HG03457 (cell line): ENCODE measurements at regions not wholly inside any gene's neighbourhood (a gene's known extent, or its start where the extent isn't known, plus 50 kb on each side); places are given as distances from the start of the nearest gene placed in this dataset.

ENCODE experiments used
- ATAC-seq: cut with Tn5 transposase; IDR thresholded peaks from one replicate; pipeline ENCODE4 v1.9.1; 2021; ENCODE audit warnings: moderate number of reproducible peaks; ENCODE audit not compliant: unreplicated experiment

DNA sequence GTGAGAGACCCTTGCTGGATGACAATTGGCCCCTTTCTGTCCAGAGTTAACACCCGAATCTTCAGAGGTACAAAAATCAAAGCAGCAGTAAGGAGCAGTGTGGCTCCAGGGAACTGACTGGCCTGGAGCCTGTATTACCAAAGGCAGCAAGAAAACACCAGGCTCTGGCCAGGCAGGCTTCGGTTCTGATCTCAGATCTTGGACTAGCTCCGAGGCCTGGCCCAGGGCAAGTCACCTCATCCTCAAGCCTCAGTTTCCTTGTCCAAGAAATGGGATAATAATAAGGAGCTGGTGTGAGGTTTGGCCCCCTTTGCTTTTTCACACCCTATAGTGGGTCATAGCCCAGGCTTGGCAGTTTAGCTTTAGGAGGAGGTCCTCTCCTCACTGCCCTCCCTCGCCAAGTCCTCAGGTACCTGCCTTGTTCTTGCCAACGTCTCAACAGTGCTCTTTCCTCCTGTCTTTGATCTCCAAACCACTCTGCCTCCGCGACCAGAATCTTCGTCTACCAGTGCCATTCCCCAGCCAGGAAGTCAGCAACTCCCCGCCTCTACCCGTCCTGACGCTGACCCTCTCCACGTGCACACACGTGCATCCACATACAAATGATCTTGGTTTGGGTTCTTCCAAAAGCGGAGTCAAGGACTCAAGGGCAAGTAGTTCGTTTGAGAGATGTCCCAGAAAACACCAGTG, 82.6 kb upstream of the TLE3 start:
- no peak for ATAC-seq

DNA sequence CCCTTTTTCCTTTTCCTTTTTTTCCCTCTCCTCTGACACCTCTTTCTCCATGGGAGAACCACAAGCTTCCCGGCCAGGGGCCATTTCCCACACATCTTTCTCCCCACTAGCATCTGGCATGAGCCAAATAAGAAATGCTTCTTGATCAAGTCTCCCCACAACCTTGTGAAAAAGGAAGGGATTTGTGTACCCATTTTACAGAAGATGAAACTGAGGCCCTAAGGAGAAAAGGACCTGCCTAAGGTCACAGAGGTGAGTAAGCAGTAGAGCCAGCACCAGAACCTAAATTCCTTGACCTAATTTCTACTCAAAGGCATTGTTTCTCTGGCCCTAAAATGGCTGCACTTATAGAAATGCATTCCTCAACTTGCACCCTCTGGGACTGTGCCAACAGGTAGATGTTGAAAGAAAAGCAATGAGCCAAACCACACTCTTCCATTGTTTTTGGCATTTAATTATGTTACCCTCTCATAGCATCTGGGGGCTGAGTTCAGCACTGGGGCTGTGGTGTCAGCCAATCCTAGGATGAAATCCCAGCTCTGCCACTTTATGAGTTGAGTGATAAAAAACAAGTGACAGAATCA, 81.7 kb upstream of the TLE3 start:
- no peak for ATAC-seq

DNA sequence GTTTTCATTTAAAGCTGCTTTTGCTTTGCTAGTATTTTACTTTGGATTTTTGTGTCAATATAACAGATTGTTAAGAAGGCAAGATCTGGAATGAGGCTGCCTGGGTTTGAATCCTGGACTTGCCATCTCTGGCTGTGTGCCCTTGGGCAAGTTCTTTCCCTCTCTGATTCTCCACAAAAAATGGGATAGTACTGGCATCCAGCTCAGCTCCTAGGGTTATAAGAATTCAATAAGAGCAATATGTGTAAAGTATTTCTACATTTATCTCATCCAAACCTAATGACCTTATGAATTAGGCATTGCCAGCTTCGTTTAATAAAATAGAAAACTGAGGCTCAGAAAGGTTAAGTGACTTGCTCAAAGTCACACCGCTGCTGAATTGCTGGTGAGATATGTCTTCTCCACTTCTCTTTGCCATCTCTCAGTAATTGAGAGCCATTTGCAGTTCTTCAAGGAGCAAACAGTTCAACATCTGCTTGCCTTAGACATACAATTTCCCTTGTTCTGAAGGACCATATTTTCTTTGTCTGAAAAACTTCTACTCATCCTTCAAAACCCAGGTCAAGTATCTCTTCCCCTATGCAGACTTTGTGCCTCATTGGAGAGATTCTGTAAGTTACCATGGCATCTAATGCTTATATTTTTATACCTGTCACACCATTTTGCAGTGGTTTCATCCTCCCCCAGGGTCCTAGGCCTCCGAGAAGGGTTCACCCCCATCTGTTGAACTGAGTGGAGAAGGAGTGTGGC, 80.8 kb upstream of the TLE3 start:
- ATAC-seq: no peak

DNA sequence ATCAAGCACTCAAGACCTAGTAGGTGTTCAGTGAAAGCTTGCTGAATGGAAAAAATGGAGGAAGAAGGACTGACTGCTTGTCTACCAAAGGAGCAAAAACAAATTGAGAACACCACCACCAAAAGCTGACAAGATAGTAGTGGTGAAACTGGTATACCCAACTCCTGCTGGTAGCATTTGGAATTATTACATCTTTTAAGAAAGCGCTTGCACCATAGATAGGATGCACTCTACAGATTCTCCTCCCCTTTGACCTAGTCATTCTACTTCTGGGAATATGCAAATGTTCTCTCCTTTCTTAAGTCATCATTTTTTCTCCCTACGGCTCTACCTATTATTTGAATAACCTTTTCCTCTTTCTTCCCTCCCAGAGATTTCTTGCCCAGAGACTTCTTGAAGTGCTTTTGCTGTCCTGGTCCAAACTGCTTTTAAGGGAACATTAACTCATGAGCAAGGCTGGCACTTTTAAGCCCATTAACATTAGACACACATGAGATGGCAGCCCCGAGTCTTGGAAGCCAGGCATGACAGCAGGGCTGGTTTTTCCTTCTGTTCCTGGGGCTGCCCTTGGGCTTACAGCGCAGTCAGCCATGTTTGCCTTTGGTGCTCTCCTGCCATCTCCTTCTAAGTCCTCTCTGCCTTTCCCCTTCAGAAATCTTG, 75.0 kb upstream of the TLE3 start:
- no peak for ATAC-seq

- ATAC-seq: no peak
These were observed 74.4 kb upstream of the TLE3 start for GRCh38 chr15:70172124-70172523.

- ATAC-seq: no peak
These were observed 73.7 kb upstream of the TLE3 start for GRCh38 chr15:70171256-70171886.

- ATAC-seq: no peak
These were observed 72.5 kb upstream of the TLE3 start for GRCh38 chr15:70170096-70170699.

GRCh38 chr15:70169147-70169546, 71.4 kb upstream of the TLE3 start:
- ATAC-seq: no peak

GRCh38 chr15:70167155-70167554, 69.4 kb upstream of the TLE3 start:
- no peak for ATAC-seq

- no peak for ATAC-seq
These were observed 68.9 kb upstream of the TLE3 start for GRCh38 chr15:70166506-70167087.

DNA sequence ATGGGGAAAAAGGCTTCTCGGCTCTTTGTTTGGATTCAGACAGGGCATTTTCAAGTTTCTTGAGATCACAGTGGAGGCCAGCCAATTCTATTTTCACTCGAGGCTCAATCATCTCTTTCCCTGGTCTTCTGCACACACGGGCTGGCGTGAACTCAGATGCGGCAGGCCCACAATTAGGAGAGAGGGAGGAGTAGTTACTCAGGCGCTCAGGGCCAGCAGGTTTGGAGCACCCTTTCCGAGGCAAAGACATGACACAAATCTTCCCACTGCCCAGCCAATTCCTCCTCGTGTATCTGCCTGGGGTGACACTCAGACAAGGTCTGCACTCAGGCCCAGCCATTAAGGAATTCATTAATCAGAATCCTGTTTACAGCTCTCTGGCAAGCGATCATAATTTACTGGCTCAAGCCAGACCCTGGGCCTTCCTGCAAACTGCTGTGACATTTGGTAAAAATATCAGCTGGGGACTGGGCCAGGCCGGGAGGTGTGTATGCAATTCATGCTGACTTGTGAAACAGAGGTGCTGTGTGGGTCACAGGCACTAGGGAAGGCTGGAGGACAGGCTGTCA, 68.1 kb upstream of the TLE3 start:
- no peak for ATAC-seq

GRCh38 chr15:70164910-70165715, 67.4 kb upstream of the TLE3 start:
- ATAC-seq: no peak

- ATAC-seq: no peak
These were observed 66.6 kb upstream of the TLE3 start for GRCh38 chr15:70164156-70164900.

DNA sequence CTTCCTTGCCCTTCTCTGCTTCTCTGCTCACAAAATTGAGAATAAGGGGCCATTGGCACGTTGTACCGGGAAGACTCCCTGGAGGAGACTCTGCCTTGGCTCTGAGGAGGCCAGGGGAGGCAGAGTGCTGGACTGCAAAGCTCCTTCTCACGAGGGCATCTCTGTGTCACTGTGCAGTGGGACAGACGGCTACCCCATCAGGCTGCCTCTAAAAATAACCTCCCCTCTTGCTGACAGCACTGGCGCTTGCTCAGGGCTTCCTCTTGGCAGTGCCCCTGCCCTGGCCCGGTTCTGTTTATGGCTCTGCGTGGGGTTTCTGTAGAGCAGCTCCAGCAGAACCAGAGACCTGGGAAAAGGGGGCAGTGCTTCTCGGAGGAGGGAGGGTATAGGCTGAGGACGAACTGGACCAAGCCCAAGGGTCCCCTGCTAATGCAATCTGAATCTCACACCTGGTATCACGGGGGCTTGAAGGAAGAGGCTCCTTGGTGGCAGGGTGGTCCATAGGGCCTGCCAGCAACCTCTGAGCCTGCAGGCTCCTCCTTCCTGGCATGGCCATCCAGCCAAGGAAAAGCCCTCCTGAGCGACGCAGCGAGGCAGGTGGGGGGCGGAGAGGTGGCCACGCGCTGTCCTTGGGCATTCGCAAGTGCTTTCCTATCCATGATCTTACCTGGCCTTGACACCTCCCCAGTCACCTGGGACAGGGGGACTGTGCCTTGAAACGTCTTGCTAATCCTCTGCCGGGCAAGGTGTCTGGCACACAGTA, 63.3 kb upstream of the TLE3 start:
- no peak for ATAC-seq

DNA sequence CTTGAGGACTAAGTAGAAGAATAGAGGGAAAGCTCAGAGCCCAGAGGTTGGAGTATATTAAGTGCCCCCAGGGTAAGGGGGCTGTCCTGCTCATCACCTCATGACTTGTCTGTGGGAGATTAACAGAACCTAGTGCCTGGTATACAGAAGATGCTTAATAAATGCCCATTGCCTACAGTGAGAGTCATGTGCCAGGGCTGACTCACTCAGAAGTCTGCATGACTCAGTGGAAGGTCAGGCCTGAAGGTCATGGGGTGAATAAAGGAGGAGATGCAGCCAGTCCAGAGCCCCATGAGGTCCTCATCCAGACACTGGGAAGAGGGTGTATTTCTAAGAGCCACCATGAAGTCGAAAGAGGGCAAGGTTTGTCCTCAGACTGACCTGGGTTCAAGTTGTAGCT, 62.5 kb upstream of the TLE3 start:
- ATAC-seq: no peak

DNA sequence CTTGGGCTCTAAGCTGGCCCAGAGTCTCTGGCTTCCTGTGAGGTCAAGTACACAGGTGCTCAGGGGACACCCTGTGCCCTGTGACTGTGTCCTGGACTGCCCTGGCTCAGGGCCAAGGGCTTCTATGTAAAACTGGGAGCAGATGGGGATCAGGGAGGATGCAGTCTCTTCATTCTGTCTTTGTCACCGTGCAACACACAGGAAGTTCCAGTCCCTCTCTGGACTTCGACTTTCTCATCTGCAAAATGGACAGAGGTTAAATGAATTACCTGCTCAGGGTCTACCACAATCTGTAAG, 61.9 kb upstream of the TLE3 start:
- ATAC-seq: no peak

DNA sequence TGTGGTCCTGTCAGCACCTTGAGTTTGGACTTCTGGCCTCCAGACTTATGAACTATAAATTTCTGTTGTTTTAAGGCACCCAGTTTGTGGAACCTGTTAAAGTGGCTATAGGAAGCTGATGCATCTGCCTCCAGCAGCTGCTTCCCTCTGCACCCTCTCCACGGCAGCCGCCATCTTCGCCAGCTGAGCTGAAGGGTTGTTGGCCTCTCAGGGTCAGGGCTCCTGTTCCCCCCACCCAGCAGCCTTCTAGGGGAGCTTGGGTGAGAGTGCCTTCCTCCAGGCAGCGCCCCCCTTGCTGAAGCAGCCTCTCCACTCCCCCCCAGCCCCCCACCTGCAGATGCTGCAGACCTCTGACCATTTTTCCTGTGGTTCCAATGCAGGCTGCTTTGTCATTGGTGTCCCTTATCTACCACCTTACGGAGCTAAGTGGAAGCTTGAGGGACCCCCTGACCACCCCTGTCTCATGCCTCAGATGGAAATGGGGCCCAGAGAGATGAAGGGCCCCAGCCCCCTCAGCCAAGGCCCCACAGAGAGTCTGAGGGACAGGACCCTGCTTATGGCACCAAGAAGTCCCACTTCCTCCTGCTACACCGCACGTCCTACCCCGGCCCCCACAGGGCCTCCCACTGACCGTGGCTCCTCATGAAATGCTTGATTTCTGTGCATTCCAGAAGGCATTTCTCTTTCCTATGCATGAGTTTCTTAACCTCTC, 61.4 kb upstream of the TLE3 start:
- no peak for ATAC-seq
